Endodermal cell (in vitro differentiated cells): ENCODE measurements at regions not wholly inside any gene's neighbourhood (a gene's known extent, or its start where the extent isn't known, plus 50 kb on each side); places are given as distances from the start of the nearest gene placed in this dataset.

Experiments used
- DNase-seq: peaks from one replicate; pipeline ENCODE4 v3.0.0-alpha.2; 2017
- H3K27ac ChIP-seq: 2 replicates; pipeline ENCODE4 v1.5.1; 2013; ENCODE audit warnings: mild to moderate bottlenecking, low read depth, low read length, moderate library complexity
- H3K27me3 ChIP-seq: 2 replicates; pipeline ENCODE4 v1.6.1; 2013; ENCODE audit warnings: mild to moderate bottlenecking, low read length, moderate library complexity; ENCODE audit not compliant: insufficient read depth, control insufficient read depth, poor library complexity, severe bottlenecking
- H3K36me3 ChIP-seq: 2 replicates; pipeline ENCODE4 v1.7.0; 2013; ENCODE audit warnings: mild to moderate bottlenecking, low read length, moderate library complexity; ENCODE audit not compliant: control insufficient read depth, insufficient read depth
- H3K4me1 ChIP-seq: one replicate; pipeline ENCODE4 v1.7.0; 2013; ENCODE audit warnings: low read length; ENCODE audit not compliant: control insufficient read depth, insufficient read depth
- H3K4me3 ChIP-seq: 2 replicates; pipeline ENCODE4 v1.5.1; 2013; ENCODE audit warnings: mild to moderate bottlenecking, low read length, moderate library complexity
- H3K9ac ChIP-seq: 2 replicates; pipeline ENCODE4 v1.6.1; 2013; ENCODE audit warnings: mild to moderate bottlenecking, low read length, moderate library complexity; ENCODE audit not compliant: poor library complexity, severe bottlenecking; ENCODE audit errors: extremely low read depth
- H3K9me3 ChIP-seq: 2 replicates; pipeline ENCODE4 v1.6.1; 2013; ENCODE audit warnings: mild to moderate bottlenecking, low read length, moderate library complexity; ENCODE audit not compliant: control insufficient read depth
- H3K27ac Mint-ChIP-seq: 2 replicates; pipeline ENCODE4 v1.8.0; 2020; ENCODE audit warnings: mixed read lengths
- H3K27me3 Mint-ChIP-seq: 2 replicates; pipeline ENCODE4 v1.8.0; 2021; ENCODE audit warnings: mild to moderate bottlenecking, mixed read lengths; ENCODE audit not compliant: insufficient read depth
- H3K36me3 Mint-ChIP-seq: 2 replicates; pipeline ENCODE4 v1.8.0; 2020; ENCODE audit warnings: low read depth, mixed read lengths
- H3K4me1 Mint-ChIP-seq: 2 replicates; pipeline ENCODE4 v1.8.0; 2020; ENCODE audit warnings: mixed read lengths
- H3K4me3 Mint-ChIP-seq: 2 replicates; pipeline ENCODE4 v1.8.0; 2020; ENCODE audit warnings: mild to moderate bottlenecking, moderate library complexity, mixed read lengths
- H3K9me3 Mint-ChIP-seq: 2 replicates; pipeline ENCODE4 v1.8.0; 2020; ENCODE audit warnings: mild to moderate bottlenecking, mixed read lengths
- CTCF ChIP-seq: fragments of 200-600 bp; sonication (generic); conservative IDR thresholded peaks from 2 replicates; pipeline ENCODE4 v1.5.0; 2021; ENCODE audit warnings: antibody characterized with exemption, mild to moderate bottlenecking
- WGBS, 2 experiments: methylation state at CpG; one replicate each; pipeline versions ENCODE4 v1.1.5 to v1.1.7; 2013; ENCODE audit warnings: missing lambda C conversion rate in 2 of 2, mixed read lengths in 1 of 2; ENCODE audit not compliant: insufficient coverage in 1 of 2, insufficient read length in 1 of 2; 5-methylcytosine and 5-hydroxymethylcytosine counted together

GRCh38 chr18:42392416-42392815 is 437.4 kb downstream of the PIK3C3 start:
- DNase-seq = no peak
- no peak overlapping the region for H3K9ac ChIP-seq
- H3K9me3 ChIP-seq = no peaks in the 10 kb centered on the region
- no peak overlapping the region for H3K27ac ChIP-seq
- H3K4me3 ChIP-seq = no peak overlapping the region
- WGBS, 2 experiments = 91% methylated on average over 1 of the region's 1 CpG; no CpG with 5 or more reads in 1 of the 2 experiments
- Mint-ChIP-seq H3K36me3 (no peaks in the 10 kb centered on the region), H3K27me3 (no peaks in the 10 kb centered on the region), H3K27ac (no peak overlapping the region), H3K9me3 (no peaks in the 10 kb centered on the region), H3K4me3 (no peak overlapping the region), H3K4me1 (no peaks in the 10 kb centered on the region)
- no peaks in the 10 kb centered on the region for H3K27me3 ChIP-seq
- H3K4me1 ChIP-seq = no peaks in the 10 kb centered on the region
- no peak for TF ChIP-seq CTCF
- H3K36me3 ChIP-seq = no peaks in the 10 kb centered on the region

GRCh38 chr18:42392926-42393325 is 437.9 kb downstream of the PIK3C3 start:
- Histone ChIP-seq H3K4me3 (no peak overlapping the region), H3K9me3 (no peaks in the 10 kb centered on the region), H3K27me3 (no peaks in the 10 kb centered on the region), H3K27ac (no peak overlapping the region), H3K4me1 (no peaks in the 10 kb centered on the region), H3K9ac (no peak overlapping the region), H3K36me3 (no peaks in the 10 kb centered on the region)
- WGBS, 2 experiments = 90 to 100% methylated on average over 2 to 3 of the region's 3 CpGs
- Mint-ChIP-seq H3K27ac (no peak overlapping the region), H3K4me1 (no peaks in the 10 kb centered on the region), H3K27me3 (no peaks in the 10 kb centered on the region), H3K4me3 (no peak overlapping the region), H3K9me3 (no peaks in the 10 kb centered on the region), H3K36me3 (no peaks in the 10 kb centered on the region)
- DNase-seq = no peak
- no peak for TF ChIP-seq CTCF

- H3K9ac ChIP-seq = no peak overlapping the region
- TF ChIP-seq CTCF = no peak
- Mint-ChIP-seq H3K4me3 (no peak overlapping the region), H3K27me3 (no peaks in the 10 kb centered on the region), H3K9me3 (no peaks in the 10 kb centered on the region), H3K4me1 (no peaks in the 10 kb centered on the region), H3K27ac (no peak overlapping the region), H3K36me3 (no peaks in the 10 kb centered on the region)
- no peaks in the 10 kb centered on the region for H3K4me1 ChIP-seq
- no peaks in the 10 kb centered on the region for H3K36me3 ChIP-seq
- no peak for DNase-seq
- no peaks in the 10 kb centered on the region for H3K9me3 ChIP-seq
- H3K27me3 ChIP-seq = no peaks in the 10 kb centered on the region
- no peak overlapping the region for H3K4me3 ChIP-seq
- no peak overlapping the region for H3K27ac ChIP-seq
Observed at GRCh38 chr18:42394238-42394637, 439.2 kb downstream of the PIK3C3 start.
